HG03432 (cell line): ENCODE measurements at regions not wholly inside any gene's neighbourhood (a gene's known extent, or its start where the extent isn't known, plus 50 kb on each side); places are given as distances from the start of the nearest gene placed in this dataset.
"Not testable (repeated sequence)": the region's sequence is repeated elsewhere in the genome, so short reads cannot be mapped to it uniquely, and the experiment has no call there.

Source experiments
- ATAC-seq: cut with Tn5 transposase; IDR thresholded peaks from one replicate; pipeline ENCODE4 v1.9.1; 2021; ENCODE audit warnings: mild to moderate bottlenecking, moderate library complexity; ENCODE audit not compliant: unreplicated experiment

- no peak for ATAC-seq
These were observed 153.9 kb upstream of the EGLN3 start for GRCh38 chr14:34104489-34105397.

- no peak for ATAC-seq
These were observed 152.3 kb upstream of the EGLN3 start for GRCh38 chr14:34103176-34103575.

- no peak for ATAC-seq
These were observed 148.8 kb upstream of the EGLN3 start for GRCh38 chr14:34099635-34100034.

DNA sequence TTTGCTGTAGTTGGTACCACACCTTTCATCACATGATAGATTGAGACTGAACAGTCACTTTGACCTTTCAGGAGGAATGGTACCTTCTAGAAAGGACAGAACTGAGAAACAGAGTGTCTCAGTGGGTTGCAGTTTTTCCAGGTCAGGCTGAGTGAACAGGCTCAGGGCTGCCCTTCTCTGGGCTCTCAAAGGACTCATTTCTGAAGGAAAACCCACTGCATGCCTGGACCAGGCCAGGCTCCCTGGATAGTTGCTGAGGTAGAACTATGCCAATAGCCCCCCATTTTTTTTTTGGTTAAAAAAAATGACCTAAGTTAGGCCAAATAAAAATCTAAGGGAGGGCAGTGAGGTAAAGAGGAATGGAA lies 148.1 kb upstream of the EGLN3 start:
- no peak for ATAC-seq

- ATAC-seq = no peak
These were observed 147.4 kb upstream of the EGLN3 start for GRCh38 chr14:34098045-34098984.

DNA sequence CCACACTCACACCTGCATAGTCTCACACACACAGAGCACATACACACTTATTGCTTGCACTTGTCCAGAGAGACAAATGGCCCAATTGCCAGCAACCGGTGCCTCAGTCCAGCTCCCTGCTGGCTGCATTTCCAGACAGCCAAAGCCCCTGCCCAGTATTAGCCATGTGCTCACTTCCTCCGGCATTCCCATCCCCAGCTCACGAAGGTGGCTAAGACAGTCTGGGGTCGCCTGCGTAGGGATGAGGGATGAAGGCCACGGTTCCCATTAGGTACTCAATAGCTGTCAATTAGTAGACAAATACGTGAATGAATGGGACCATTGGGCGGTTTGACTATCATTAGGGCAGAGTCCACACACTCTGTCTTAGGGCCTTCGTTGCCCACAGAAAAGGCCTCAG lies 146.8 kb upstream of the EGLN3 start:
- no peak for ATAC-seq

- no peak for ATAC-seq
These were observed 143.5 kb upstream of the EGLN3 start for GRCh38 chr14:34094384-34094783.

GRCh38 chr14:34093883-34094282 lies 143.0 kb upstream of the EGLN3 start:
- no peak for ATAC-seq

GRCh38 chr14:34090451-34090850 lies 139.6 kb upstream of the EGLN3 start:
- no peak for ATAC-seq

DNA sequence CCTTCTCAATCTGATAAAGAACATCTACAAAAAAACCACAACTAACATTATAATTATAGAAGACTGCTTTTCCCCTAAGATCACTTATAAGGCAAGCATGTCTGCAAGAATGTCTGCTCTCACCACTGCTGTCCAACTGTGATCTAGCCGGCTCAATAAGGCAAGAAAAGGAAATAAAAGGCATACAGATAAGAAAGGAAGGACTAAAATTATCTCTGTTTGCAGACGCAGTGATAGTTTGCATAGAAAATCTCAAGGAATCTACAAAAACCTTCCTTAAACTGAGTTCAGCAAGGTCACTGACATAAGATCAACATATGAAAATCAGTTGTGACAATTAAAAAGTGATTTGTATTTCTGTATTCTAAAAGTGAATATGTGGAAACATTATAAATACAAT lies 138.0 kb upstream of the EGLN3 start:
- no peak for ATAC-seq

DNA sequence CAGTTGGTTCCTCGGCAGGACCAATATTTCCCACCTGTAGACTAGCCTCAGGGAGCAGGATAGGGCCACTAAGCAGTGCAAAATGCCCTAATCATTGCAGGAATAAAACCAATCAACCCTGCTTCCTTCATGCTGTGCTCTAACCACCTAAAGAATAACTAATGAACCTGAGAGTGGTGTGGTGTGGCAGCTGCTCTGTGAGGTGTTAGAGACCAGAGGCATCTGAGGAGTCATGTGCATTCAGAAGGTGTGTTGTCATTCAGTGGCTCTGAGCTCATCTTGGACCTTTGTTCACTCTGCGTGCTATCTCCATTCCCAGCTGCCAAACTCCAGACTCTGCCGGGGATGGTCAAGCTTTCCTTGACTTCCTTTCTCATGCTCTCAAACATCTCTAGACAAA lies 136.7 kb upstream of the EGLN3 start:
- ATAC-seq = no peak

DNA sequence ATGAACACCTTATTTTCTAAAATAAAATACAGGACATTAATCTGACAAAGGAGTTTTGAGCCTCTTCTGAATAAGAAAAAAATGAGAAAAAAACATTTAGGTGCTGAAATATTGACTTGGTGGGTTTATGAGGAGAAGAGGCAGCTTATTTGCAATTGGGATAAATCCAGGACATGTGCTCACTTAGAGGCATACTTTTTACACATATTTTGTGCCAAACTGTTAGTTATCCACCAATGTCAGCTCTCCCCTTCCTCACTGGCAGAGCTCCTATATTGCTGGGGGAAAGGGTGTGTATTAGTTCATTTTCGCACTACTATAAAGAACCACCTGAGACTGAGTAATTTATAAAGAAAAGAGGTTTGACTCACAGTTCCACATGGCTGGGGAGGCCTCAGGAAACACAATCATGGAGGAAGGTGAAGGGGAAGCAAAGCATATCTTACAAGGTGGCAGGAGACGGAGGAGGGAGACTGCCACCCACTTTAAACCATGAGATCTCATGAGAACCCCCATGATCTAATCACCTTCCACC lies 135.4 kb upstream of the EGLN3 start:
- ATAC-seq = no peak

DNA sequence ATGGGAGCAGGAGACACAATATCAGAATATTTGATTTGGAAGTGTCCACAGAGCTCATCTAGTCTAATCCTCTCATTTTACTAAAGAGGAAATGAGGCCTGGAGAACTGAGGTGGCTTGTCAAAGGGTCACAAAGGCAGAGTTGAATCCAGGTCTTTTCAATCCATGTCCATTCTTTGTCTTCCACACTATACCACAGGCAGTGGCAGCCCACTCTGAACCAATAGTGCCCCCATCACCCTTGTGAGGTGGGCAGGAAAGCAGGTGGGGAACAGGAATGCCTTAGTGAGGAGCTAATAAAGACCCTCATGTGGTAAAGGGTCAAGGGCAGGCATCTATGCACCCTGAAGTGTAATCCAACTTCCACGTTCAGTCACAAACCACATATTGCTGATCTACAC lies 134.8 kb upstream of the EGLN3 start:
- no peak for ATAC-seq

DNA sequence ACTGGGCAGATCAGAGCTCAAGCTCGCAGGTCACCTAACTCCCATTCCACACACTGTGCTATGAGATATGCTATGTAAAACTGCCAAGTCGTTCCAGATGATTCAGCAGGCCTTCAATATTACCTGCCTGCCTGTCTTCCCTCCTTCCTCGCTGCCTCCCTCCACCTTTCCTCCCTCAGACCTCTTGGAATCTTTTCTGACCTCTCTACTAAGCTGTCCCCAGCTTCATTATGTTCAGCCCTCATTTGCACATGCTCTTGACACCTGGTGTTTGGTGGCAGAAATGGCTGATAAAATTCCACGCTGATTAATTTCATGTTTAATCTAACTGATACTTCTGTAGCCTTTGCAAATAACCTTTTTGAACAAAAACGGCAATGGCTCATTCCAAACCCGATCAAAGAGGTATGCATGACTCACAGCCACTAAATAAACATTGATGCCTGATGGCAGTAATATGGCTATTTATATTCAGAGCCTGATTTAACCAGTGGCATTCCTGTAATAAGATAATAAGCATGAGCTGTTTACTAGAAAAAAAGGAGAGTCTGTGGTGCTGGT lies 130.8 kb upstream of the EGLN3 start:
- peak; percentile 22 for ATAC-seq

DNA sequence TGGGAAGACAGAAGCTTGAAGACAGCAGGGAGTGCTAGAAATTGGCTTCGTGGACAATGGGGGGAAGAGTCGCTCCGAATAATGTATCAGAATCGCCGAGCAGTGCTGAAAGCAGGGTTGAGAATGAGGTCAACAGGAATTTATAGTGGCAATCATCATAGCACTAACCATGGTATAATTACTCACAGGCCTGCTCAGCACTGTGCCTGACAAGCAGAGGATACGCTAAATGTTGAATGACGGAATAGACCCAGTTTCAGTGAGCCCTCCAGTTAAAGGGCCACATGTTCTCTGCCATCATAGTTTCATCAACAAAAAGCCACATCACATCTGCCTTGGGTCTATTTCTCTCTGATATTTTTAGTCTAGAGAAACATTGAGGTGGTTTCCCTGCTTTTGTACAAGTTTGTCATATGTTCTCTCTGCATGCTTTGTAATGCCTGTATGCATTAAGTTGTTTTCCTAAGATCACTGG lies 130.3 kb upstream of the EGLN3 start:
- ATAC-seq = peak; percentile 54

DNA sequence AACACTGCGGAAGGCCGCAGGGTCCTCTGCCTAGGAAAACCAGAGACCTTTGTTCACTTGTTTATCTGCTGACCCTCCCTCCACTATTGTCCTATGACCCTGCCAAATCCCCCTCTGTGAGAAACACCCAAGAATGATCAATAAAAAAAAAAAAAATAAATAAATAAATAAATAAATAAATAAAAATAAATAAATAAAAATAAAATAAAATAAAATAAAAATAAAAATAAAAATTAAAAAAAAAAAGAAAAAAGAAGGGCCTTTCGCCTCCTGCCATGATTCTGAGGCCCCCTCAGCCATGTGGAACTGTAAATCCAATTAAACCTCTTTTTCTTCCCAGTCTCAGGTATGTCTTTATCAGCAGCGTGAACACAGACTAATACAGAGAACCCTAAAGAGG lies 128.8 kb upstream of the EGLN3 start:
- not testable (repeated sequence) for ATAC-seq

DNA sequence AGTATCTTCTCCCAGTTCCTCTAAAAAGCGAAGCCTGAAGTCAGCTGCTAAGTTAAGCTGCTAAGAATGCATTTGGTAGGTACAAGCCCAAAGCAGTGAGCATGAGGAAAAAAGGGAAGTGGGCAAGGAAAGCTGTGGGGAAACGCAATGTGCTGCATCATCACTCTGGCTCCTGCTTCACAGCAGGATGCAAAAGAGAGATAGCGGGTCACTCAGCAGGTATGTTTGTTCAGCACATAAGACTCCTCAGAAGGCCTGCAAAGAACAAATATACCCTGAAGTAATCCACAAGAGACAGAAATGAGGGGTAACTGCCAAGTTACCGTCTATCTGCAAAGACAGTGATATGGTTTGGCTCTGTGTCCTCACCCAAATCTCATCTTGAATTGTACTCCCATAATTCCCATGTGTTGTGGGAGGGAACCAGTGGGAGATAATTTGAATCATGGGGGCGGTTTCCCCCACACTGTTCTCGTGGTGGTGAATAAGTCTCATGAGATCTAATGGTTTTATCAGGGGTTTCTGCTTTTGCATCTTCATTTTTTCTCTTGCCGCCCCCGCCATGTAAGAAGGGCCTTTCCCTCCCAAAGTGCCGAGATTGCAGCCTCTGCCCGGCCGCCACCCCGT lies 127.4 kb upstream of the EGLN3 start:
- ATAC-seq = no peak

GRCh38 chr14:34075826-34076225 lies 125.0 kb upstream of the EGLN3 start:
- ATAC-seq = no peak

DNA sequence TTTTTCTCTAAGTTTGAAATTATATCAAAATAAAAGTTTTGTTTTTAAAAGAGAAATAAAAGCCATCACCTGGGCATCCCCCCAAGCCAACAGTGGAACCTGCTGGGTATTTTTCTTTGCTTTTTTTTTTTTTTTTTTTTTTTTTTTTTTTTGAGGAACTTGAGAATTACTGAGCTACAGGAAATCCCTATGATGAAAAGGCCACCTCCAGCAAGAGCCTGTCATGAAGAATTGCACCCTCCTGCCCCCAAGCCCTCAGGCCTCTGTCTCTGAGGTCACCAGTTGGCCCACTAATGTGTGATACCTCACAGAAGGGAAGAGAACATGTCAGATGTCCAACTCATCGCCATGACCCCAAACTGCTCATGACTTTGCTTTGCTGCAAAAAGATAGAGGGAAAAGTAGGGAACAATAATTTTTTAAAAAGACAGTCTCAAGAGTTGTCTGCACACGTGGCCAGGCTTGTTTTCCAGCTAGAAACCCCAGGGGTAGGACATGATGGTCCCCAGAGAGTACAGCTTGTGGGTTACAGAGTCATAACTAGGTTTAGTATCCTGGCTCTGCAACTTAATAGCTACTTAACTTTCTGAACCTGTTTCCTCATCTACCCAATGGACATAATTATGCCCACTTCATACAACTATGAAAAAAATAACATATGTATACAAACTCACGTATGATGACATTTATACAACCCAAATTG lies 124.3 kb upstream of the EGLN3 start:
- ATAC-seq = peak; percentile 76

- ATAC-seq = no peak
These were observed 122.0 kb upstream of the EGLN3 start for GRCh38 chr14:34072921-34073320.
